ENCODE measurements at regions not wholly inside any gene's neighbourhood (a gene's known extent, or its start where the extent isn't known, plus 50 kb on each side); places are given as distances from the start of the nearest gene placed in this dataset.

DNA sequence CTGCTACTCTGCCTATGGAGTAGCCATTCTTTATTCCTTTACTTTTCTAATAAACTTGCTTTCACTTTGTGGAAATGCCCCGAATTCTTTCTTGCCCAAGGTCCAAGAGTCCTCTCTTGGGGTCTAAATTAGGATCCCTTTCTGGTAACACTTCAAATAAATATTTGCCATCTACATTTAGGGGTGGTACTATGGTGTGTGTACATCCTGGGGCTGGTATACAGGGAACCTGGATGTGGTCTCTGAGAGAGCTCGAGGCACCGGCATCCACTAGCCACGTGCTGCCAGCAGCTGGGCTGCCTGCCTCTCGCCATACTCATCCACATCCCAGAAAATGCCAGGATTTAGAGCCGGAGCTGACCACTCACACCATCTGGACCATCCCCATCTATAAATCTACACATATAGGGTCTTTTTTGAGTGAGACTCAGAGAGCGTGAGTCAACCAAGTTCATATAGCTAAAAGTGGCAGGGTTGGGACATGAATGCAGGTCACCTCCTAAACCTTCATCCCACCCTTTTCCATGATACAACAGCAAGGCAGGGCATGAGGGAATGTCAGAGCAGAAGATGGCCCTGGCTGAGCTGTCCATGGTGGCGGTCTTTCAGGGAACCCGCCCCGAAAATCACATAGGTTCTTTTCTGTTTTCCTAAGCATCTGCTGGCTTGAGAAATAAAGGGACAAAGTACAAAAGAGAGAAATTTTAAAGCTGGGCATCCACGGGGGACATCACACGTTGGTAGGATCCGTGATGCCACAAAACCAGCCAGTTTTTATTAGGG is 76.6 kb upstream of the F3 start:
- WGBS (ENCODE audit: insufficient coverage): 90% methylated on average over 13 of the region's 13 CpGs
- H3K27ac ChIP-seq (ENCODE audit: low read length): no peak overlapping the region
- H3K36me3 ChIP-seq (ENCODE audit: control insufficient read depth, insufficient read depth, low read length): no peaks in the 10 kb centered on the region
- no peaks in the 10 kb centered on the region for H3K9me3 ChIP-seq (ENCODE audit: control insufficient read depth, insufficient read depth, low read length)
- Mint-ChIP-seq H3K27ac (no peak overlapping the region), H3K36me3 (peaks cover 16% of the 10 kb centered on the region), H3K4me3 (no peak overlapping the region), H3K27me3 (ENCODE audit: low read depth in 2 of 2) (peaks cover 25 to 42% of the 10 kb centered on the region in 2 donors), H3K9me3 (peaks cover 0 to 4% of the 10 kb centered on the region in 2 donors), H3K4me1 (peaks cover 7 to 14% of the 10 kb centered on the region in 2 donors)
- ATAC-seq: no peak
- H3K4me3 ChIP-seq (ENCODE audit: low read length): no peak overlapping the region
- no peak for TF ChIP-seq CTCF (IDR thresholded peaks at IDR 0.05)
- intact Hi-C loops (cut with micrococcal nuclease): no loop called here
- no peaks in the 10 kb centered on the region for H3K4me1 ChIP-seq (ENCODE audit: control insufficient read depth, insufficient read depth, low read length)
- no peak for DNase-seq
- H3K27me3 ChIP-seq (ENCODE audit: control insufficient read depth, insufficient read depth, low read length): peaks cover 3% of the 10 kb centered on the region

DNA sequence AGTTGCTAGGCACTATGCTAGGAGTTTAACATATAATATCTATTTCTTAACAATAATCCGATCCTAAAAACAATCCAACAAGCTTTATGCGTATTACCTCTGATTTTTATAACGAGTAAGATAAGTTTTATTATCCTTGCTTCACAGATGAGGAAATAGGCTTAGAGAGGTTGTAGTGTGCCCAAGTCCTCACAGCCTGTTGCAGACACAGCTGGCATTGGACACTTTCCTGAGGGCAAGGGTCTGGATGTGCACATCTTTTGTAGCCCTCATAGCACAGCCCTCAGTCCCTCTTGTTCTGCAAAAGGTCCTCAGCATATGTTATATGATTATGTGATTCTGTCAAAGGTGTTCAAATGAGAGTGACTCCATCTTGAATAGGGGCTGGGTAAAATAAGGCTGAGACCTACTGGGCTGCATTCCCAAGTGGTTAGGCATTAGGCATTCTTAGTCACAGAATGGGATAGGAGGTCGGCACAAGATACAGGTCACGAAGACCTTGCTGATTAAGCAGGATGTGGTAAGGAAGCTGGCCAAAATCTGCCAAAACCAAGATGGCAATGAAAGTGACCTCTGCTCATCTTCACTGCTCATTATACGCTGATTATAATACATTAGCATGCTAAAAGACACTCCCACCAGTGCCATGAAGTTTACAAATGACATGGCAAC is 75.7 kb upstream of the F3 start:
- Histone ChIP-seq H3K9me3 (ENCODE audit: control insufficient read depth, insufficient read depth, low read length) (no peaks in the 10 kb centered on the region), H3K36me3 (ENCODE audit: control insufficient read depth, insufficient read depth, low read length) (no peaks in the 10 kb centered on the region), H3K27me3 (ENCODE audit: control insufficient read depth, insufficient read depth, low read length) (peaks cover 3% of the 10 kb centered on the region), H3K4me1 (ENCODE audit: control insufficient read depth, insufficient read depth, low read length) (no peaks in the 10 kb centered on the region), H3K27ac (ENCODE audit: low read length) (no peak overlapping the region), H3K4me3 (ENCODE audit: low read length) (no peak overlapping the region)
- ATAC-seq (no peak), DNase-seq (no peak)
- Mint-ChIP-seq H3K36me3 (peaks cover 16% of the 10 kb centered on the region), H3K27me3 (ENCODE audit: low read depth in 2 of 2) (peaks cover 30 to 42% of the 10 kb centered on the region in 2 donors), H3K4me3 (no peak overlapping the region), H3K4me1 (peaks cover 13 to 14% of the 10 kb centered on the region in 2 donors), H3K9me3 (peaks cover 0 to 4% of the 10 kb centered on the region in 2 donors), H3K27ac (no peak overlapping the region)
- TF ChIP-seq CTCF (IDR thresholded peaks at IDR 0.05): no peak
- intact Hi-C loops (cut with micrococcal nuclease): no loop called here
- 71% methylated on average over 5 of the region's 6 CpGs for WGBS (ENCODE audit: insufficient coverage)

- Mint-ChIP-seq H3K9me3 (peaks cover 0 to 4% of the 10 kb centered on the region in 2 donors), H3K4me1 (peaks cover 13 to 14% of the 10 kb centered on the region in 2 donors), H3K4me3 (no peak overlapping the region), H3K27ac (no peak overlapping the region), H3K27me3 (ENCODE audit: low read depth in 2 of 2) (peaks cover 30 to 42% of the 10 kb centered on the region in 2 donors), H3K36me3 (peaks cover 16% of the 10 kb centered on the region)
- H3K27me3 ChIP-seq (ENCODE audit: control insufficient read depth, insufficient read depth, low read length): peaks cover 3% of the 10 kb centered on the region
- WGBS (ENCODE audit: insufficient coverage): 90% methylated on average over 2 of the region's 2 CpGs
- H3K36me3 ChIP-seq (ENCODE audit: control insufficient read depth, insufficient read depth, low read length): no peaks in the 10 kb centered on the region
- DNase-seq (no peak), ATAC-seq (no peak)
- no peak overlapping the region for H3K27ac ChIP-seq (ENCODE audit: low read length)
- no peak overlapping the region for H3K4me3 ChIP-seq (ENCODE audit: low read length)
- intact Hi-C loops (cut with micrococcal nuclease): no loop called here
- H3K9me3 ChIP-seq (ENCODE audit: control insufficient read depth, insufficient read depth, low read length): no peaks in the 10 kb centered on the region
- no peak for TF ChIP-seq CTCF (IDR thresholded peaks at IDR 0.05)
- no peaks in the 10 kb centered on the region for H3K4me1 ChIP-seq (ENCODE audit: control insufficient read depth, insufficient read depth, low read length)
Measured at GRCh38 chr1:94616506-94616905, 74.9 kb upstream of the F3 start.
